ENCODE measurements at regions not wholly inside any gene's neighbourhood (a gene's known extent, or its start where the extent isn't known, plus 50 kb on each side); places are given as distances from the start of the nearest gene placed in this dataset.

DNA sequence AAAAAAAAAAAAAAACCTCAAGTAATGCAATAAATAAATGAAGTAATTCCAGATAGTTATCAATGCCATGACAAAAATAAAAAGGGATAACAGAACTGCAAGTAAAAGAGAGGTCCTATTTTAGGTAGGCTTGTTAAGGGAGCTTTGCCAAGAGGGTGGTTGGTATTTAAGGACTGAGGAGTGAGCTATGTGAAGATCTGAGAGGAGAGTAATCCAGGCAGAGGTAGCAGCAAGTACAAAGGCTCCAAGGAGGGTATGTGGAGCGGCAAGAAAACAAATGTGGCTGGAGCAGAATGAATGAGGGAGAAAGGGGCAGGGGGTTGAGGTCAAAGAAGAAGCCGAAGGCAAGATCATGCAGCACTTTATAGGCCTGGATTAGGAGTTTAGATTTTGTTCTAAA, 59.9 kb upstream of the CDC42BPA start:
- Histone ChIP-seq H3K27me3 (no peaks in the 10 kb centered on the region), H3K4me3 (no peak overlapping the region), H3K36me3 (no peaks in the 10 kb centered on the region), H3K27ac (no peak overlapping the region), H3K9me3 (no peaks in the 10 kb centered on the region), H3K4me1 (no peaks in the 10 kb centered on the region)
- WGBS (ENCODE audit: insufficient coverage, low coverage, low lambda C conversion rate, missing lambda C conversion rate) = 83% methylated on average over 2 of the region's 2 CpGs
- ATAC-seq (no peak), DNase-seq (no peak)
- no peak for TF ChIP-seq POLR2A (IDR thresholded peaks at IDR 0.05)
- TF ChIP-seq, protein P1, sequence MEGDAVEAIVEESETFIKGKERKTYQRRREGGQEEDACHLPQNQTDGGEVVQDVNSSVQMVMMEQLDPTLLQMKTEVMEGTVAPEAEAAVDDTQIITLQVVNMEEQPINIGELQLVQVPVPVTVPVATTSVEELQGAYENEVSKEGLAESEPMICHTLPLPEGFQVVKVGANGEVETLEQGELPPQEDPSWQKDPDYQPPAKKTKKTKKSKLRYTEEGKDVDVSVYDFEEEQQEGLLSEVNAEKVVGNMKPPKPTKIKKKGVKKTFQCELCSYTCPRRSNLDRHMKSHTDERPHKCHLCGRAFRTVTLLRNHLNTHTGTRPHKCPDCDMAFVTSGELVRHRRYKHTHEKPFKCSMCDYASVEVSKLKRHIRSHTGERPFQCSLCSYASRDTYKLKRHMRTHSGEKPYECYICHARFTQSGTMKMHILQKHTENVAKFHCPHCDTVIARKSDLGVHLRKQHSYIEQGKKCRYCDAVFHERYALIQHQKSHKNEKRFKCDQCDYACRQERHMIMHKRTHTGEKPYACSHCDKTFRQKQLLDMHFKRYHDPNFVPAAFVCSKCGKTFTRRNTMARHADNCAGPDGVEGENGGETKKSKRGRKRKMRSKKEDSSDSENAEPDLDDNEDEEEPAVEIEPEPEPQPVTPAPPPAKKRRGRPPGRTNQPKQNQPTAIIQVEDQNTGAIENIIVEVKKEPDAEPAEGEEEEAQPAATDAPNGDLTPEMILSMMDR (IDR thresholded peaks at IDR 0.05) = no peak
- intact Hi-C loops (cut with DNase I) = no loop called here

- H3K4me3 ChIP-seq = no peak overlapping the region
- no peak for DNase-seq
- no peak for ATAC-seq
- no peaks in the 10 kb centered on the region for H3K9me3 ChIP-seq
- no peaks in the 10 kb centered on the region for H3K4me1 ChIP-seq
- no peaks in the 10 kb centered on the region for H3K27me3 ChIP-seq
- intact Hi-C loops (cut with DNase I) = no loop called here
- no peaks in the 10 kb centered on the region for H3K36me3 ChIP-seq
- TF ChIP-seq, protein P1 (IDR thresholded peaks at IDR 0.05) = no peak
- TF ChIP-seq POLR2A (IDR thresholded peaks at IDR 0.05) = no peak
- 25% methylated on average over 1 of the region's 1 CpG for WGBS (ENCODE audit: insufficient coverage, low coverage, low lambda C conversion rate, missing lambda C conversion rate)
- H3K27ac ChIP-seq = no peak overlapping the region
Observed at GRCh38 chr1:227374846-227375245, 56.6 kb upstream of the CDC42BPA start.

GRCh38 chr1:227372726-227373130, 54.4 kb upstream of the CDC42BPA start:
- no peak for DNase-seq
- intact Hi-C loops (cut with DNase I) = no loop called here
- TF ChIP-seq, protein P1 (IDR thresholded peaks at IDR 0.05) = no peak
- no peak for TF ChIP-seq POLR2A (IDR thresholded peaks at IDR 0.05)

DNA sequence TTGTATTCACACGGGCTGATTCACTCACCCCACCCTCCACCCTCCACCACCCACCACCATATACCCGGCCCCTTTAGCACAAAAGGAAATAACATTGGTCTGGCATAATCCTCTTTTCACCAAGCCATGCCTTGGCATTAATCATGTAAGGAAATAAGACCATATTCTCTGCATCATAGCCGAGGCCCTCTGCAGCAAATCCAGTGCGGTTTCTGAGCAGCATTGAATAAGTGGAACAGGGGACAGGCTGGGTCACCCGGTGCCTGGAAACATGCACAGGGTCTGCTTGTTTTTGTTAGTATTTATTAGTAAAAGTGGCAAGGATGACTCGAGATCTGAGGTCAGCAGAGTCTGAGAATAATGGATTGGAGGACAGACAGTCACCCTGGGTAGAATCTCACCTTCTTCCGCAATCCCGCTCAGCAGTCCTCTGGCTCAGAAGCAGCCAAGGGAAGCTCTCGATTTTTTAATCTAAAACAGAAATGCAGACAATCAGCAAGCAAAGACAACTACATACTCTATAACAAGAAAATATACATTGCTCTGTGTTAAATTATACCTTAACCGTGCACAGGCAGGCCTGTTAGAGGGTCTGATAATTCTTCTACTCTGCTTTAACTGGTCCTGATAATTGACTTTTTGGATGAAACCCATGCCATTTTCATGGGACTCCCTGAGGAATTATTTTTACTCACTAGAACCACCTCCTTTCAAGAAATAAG, 52.4 kb upstream of the CDC42BPA start:
- intact Hi-C loops (cut with DNase I) = no loop called here
- ATAC-seq = no peak
- Histone ChIP-seq H3K27ac (no peak overlapping the region), H3K4me1 (no peaks in the 10 kb centered on the region), H3K36me3 (no peaks in the 10 kb centered on the region), H3K4me3 (no peak overlapping the region), H3K9me3 (no peaks in the 10 kb centered on the region), H3K27me3 (no peaks in the 10 kb centered on the region)
- 82% methylated on average over 5 of the region's 10 CpGs for WGBS (ENCODE audit: insufficient coverage, low coverage, low lambda C conversion rate, missing lambda C conversion rate)
- no peak for DNase-seq
- TF ChIP-seq, protein P1 (IDR thresholded peaks at IDR 0.05) = no peak
- TF ChIP-seq POLR2A (IDR thresholded peaks at IDR 0.05) = no peak

More at GRCh38 chr1:227372726-227373130, 54.4 kb upstream of the CDC42BPA start:
- ATAC-seq = no peak
- WGBS (ENCODE audit: insufficient coverage, low coverage, low lambda C conversion rate, missing lambda C conversion rate) = 71% methylated on average over 1 of the region's 1 CpG
- Histone ChIP-seq H3K27me3 (no peaks in the 10 kb centered on the region), H3K4me3 (no peak overlapping the region), H3K4me1 (no peaks in the 10 kb centered on the region), H3K9me3 (no peaks in the 10 kb centered on the region), H3K27ac (no peak overlapping the region), H3K36me3 (no peaks in the 10 kb centered on the region)
